ENCODE measurements at regions not wholly inside any gene's neighbourhood (a gene's known extent, or its start where the extent isn't known, plus 50 kb on each side); places are given as distances from the start of the nearest gene placed in this dataset.

- Histone ChIP-seq H3K9ac (ENCODE audit: low read depth in 2 of 2, low read length in 2 of 2) (no peak overlapping the region), H3K9me3 (no peaks in the 10 kb centered on the region), H3K27me3 (no peaks in the 10 kb centered on the region), H3K4me3 (no peak overlapping the region), H3K36me3 (no peaks in the 10 kb centered on the region), H3K27ac (no peak overlapping the region), H3K4me1 (no peaks in the 10 kb centered on the region)
- TF ChIP-seq CTCF (IDR thresholded peaks at IDR 0.05): no peak
- intact Hi-C loops (cut with DNase I): no loop called here
- no peak for DNase-seq
Measured at GRCh38 chr10:31615129-31615528, 296.1 kb downstream of the ZEB1 start.

GRCh38 chr10:31614611-31615010 lies 295.6 kb downstream of the ZEB1 start:
- TF ChIP-seq CTCF (IDR thresholded peaks at IDR 0.05): no peak
- Histone ChIP-seq H3K4me1 (no peaks in the 10 kb centered on the region), H3K9ac (ENCODE audit: low read depth in 2 of 2, low read length in 2 of 2) (no peak overlapping the region), H3K27ac (no peak overlapping the region), H3K27me3 (no peaks in the 10 kb centered on the region), H3K4me3 (no peak overlapping the region), H3K36me3 (no peaks in the 10 kb centered on the region), H3K9me3 (no peaks in the 10 kb centered on the region)
- intact Hi-C loops (cut with DNase I): no loop called here
- DNase-seq: no peak

GRCh38 chr10:31612082-31612481 lies 293.1 kb downstream of the ZEB1 start:
- Histone ChIP-seq H3K9me3 (no peaks in the 10 kb centered on the region), H3K27me3 (no peaks in the 10 kb centered on the region), H3K9ac (ENCODE audit: low read depth in 2 of 2, low read length in 2 of 2) (no peak overlapping the region), H3K36me3 (no peaks in the 10 kb centered on the region), H3K4me1 (no peaks in the 10 kb centered on the region), H3K4me3 (no peak overlapping the region), H3K27ac (no peak overlapping the region)
- intact Hi-C loops (cut with DNase I): no loop called here
- no peak for TF ChIP-seq CTCF (IDR thresholded peaks at IDR 0.05)
- no peak for DNase-seq

- intact Hi-C loops (cut with DNase I): no loop called here
- TF ChIP-seq CTCF (IDR thresholded peaks at IDR 0.05): no peak
- H3K4me3 ChIP-seq: no peak overlapping the region
- no peaks in the 10 kb centered on the region for H3K9me3 ChIP-seq
- DNase-seq: no peak
- no peaks in the 10 kb centered on the region for H3K27me3 ChIP-seq
- no peaks in the 10 kb centered on the region for H3K4me1 ChIP-seq
- no peaks in the 10 kb centered on the region for H3K36me3 ChIP-seq
- no peak overlapping the region for H3K9ac ChIP-seq (ENCODE audit: low read depth in 2 of 2, low read length in 2 of 2)
- H3K27ac ChIP-seq: no peak overlapping the region
Measured at GRCh38 chr10:31611161-31611560, 292.1 kb downstream of the ZEB1 start.

GRCh38 chr10:31607481-31607880 lies 288.5 kb downstream of the ZEB1 start:
- no peak for DNase-seq
- H3K4me1 ChIP-seq: no peaks in the 10 kb centered on the region
- intact Hi-C loops (cut with DNase I): loop anchor here (10.0 kb wide), 1 partner anchor 147 kb away; no protein-coding TSS in a partner anchor
- no peak overlapping the region for H3K27ac ChIP-seq
- H3K36me3 ChIP-seq: no peaks in the 10 kb centered on the region
- H3K4me3 ChIP-seq: no peak overlapping the region
- no peaks in the 10 kb centered on the region for H3K9me3 ChIP-seq
- no peak overlapping the region for H3K9ac ChIP-seq (ENCODE audit: low read depth in 2 of 2, low read length in 2 of 2)
- H3K27me3 ChIP-seq: no peaks in the 10 kb centered on the region
- no peak for TF ChIP-seq CTCF (IDR thresholded peaks at IDR 0.05)

- no peaks in the 10 kb centered on the region for H3K4me1 ChIP-seq
- no peak for DNase-seq
- H3K4me3 ChIP-seq: no peak overlapping the region
- H3K27me3 ChIP-seq: no peaks in the 10 kb centered on the region
- H3K9me3 ChIP-seq: no peaks in the 10 kb centered on the region
- no peak for TF ChIP-seq CTCF (IDR thresholded peaks at IDR 0.05)
- H3K36me3 ChIP-seq: no peaks in the 10 kb centered on the region
- no peak overlapping the region for H3K27ac ChIP-seq
- H3K9ac ChIP-seq (ENCODE audit: low read depth in 2 of 2, low read length in 2 of 2): no peak overlapping the region
- intact Hi-C loops (cut with DNase I): loop anchor here (10.0 kb wide), 1 partner anchor 148 kb away; no protein-coding TSS in a partner anchor
Measured at GRCh38 chr10:31606841-31607240, 287.8 kb downstream of the ZEB1 start.

Measured in colonic mucosa (tissue), 4 donors.